ENCODE measurements at regions not wholly inside any gene's neighbourhood (a gene's known extent, or its start where the extent isn't known, plus 50 kb on each side); places are given as distances from the start of the nearest gene placed in this dataset.

GRCh38 chr17:74098136-74099024 is 105.1 kb upstream of the RPL38 start:
- no peak for DNase-seq

GRCh38 chr17:74099442-74100340 is 103.8 kb upstream of the RPL38 start:
- DNase-seq, result no peak

- no peak for DNase-seq
Measured at GRCh38 chr17:74104921-74105320, 98.6 kb upstream of the RPL38 start.

- no peak for DNase-seq
Measured at GRCh38 chr17:74107107-74107506, 96.4 kb upstream of the RPL38 start.

- no peak for DNase-seq
Measured at GRCh38 chr17:74108126-74108705, 95.3 kb upstream of the RPL38 start.

GRCh38 chr17:74110467-74110866 is 93.0 kb upstream of the RPL38 start:
- no peak for DNase-seq

GRCh38 chr17:74113326-74113725 is 90.2 kb upstream of the RPL38 start:
- DNase-seq, result no peak

GRCh38 chr17:74113952-74114351 is 89.5 kb upstream of the RPL38 start:
- DNase-seq, result no peak

GRCh38 chr17:74114881-74115470 is 88.5 kb upstream of the RPL38 start:
- no peak for DNase-seq

GRCh38 chr17:74115586-74115985 is 87.9 kb upstream of the RPL38 start:
- DNase-seq, result no peak

GRCh38 chr17:74116087-74116717 is 87.3 kb upstream of the RPL38 start:
- DNase-seq, result no peak

GRCh38 chr17:74117087-74117698 is 86.3 kb upstream of the RPL38 start:
- no peak for DNase-seq

GRCh38 chr17:74117999-74118421 is 85.5 kb upstream of the RPL38 start:
- DNase-seq, result no peak

- no peak for DNase-seq
Measured at GRCh38 chr17:74118504-74118903, 85.0 kb upstream of the RPL38 start.

GRCh38 chr17:74119049-74119580 is 84.4 kb upstream of the RPL38 start:
- no peak for DNase-seq

GRCh38 chr17:74119965-74120364 is 83.5 kb upstream of the RPL38 start:
- DNase-seq, result no peak

- DNase-seq, result no peak
Measured at GRCh38 chr17:74123350-74123749, 80.1 kb upstream of the RPL38 start.

- DNase-seq, result no peak
Measured at GRCh38 chr17:74123866-74124444, 79.5 kb upstream of the RPL38 start.

- DNase-seq, result no peak
Measured at GRCh38 chr17:74125156-74125555, 78.3 kb upstream of the RPL38 start.

- DNase-seq, result no peak
Measured at GRCh38 chr17:74126179-74126900, 77.1 kb upstream of the RPL38 start.

GRCh38 chr17:74126959-74127358 is 76.5 kb upstream of the RPL38 start:
- no peak for DNase-seq
